ENCODE measurements at regions not wholly inside any gene's neighbourhood (a gene's known extent, or its start where the extent isn't known, plus 50 kb on each side); places are given as distances from the start of the nearest gene placed in this dataset.
A peak's percentile ranks its signal among the peaks of the same experiment; 100 is the strongest.

DNA sequence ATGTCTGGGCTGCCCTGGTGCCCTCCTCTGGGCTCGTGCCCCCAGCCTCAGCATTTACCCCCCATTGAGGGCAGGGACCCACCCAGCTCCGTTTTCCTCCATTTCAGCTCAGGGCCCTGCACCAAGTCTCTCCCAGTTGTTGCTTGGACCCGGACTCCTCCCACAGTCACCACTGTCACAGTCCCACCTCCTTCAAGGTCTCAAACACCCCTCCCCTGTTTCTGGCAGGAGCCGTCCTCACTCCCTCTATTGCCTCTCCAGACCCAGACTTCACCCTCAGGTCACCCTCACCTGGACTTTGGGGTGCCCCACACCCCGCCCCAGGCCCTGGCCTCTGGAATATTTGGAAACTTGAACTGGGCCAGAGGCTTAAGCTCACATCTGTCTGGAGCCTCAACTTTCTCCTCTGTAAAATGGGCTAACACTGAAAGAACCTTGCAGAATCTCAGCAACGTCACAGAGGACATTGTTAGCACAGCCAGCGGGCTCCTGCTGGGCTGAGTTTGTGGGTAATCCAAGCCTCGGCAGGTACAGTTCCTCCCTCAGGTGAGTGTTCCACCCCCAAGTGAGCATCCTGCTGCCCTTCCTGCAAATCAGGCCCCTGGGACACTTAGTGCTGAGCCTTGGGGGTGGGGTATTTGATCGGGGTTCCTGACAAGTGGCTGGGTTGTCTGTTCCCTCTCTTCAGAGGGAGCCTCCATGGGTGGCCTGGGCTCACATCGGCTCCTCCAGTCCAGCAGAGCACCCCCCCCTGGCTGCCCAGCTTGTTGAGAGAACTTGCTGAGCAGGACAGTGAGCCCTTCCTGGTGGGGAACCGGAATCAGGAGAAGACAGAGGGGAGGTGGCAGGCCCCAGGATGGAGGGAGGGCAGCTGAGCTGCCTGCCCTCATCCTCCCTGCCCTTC, 130.1 kb downstream of the C9orf50 start:
- DNase-seq (ENCODE audit: low read depth in 4 of 4, low spot score in 3 of 4), result no peak

DNA sequence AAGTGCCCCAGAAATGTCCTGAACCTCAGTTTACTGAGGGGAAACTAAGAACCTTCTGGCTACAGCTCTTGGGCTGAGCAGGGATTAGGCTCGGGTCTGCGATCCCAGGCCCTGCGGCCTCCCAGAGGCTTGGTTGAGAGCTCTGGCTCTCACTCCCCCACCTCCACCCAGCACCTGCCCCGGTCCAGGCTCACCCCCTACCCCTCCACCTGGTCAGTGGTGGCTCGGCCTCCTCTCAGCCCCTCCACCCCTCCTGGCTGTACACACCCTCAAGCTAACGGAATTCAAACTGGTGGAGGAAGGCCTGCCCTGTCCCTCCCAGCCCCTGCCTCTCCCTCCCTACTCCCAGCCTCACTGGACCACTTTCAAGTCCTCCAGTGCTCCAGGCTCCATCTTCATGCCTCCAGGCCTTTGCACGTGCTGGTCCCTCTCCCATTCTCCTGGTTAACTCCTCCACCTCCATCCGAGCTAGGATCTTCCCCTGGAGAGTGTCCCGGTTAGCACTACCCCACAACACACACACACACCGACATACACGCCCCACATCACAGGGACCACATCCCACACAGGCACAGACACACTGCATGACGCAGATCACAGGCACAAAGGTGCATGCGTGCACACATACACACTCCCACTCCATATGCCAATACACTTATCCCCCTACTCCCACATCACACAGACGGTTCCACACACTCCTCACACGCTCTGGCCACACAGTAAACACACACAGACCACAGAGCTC, 130.9 kb downstream of the C9orf50 start:
- no peak for DNase-seq (ENCODE audit: low read depth in 4 of 4, low spot score in 3 of 4)

DNA sequence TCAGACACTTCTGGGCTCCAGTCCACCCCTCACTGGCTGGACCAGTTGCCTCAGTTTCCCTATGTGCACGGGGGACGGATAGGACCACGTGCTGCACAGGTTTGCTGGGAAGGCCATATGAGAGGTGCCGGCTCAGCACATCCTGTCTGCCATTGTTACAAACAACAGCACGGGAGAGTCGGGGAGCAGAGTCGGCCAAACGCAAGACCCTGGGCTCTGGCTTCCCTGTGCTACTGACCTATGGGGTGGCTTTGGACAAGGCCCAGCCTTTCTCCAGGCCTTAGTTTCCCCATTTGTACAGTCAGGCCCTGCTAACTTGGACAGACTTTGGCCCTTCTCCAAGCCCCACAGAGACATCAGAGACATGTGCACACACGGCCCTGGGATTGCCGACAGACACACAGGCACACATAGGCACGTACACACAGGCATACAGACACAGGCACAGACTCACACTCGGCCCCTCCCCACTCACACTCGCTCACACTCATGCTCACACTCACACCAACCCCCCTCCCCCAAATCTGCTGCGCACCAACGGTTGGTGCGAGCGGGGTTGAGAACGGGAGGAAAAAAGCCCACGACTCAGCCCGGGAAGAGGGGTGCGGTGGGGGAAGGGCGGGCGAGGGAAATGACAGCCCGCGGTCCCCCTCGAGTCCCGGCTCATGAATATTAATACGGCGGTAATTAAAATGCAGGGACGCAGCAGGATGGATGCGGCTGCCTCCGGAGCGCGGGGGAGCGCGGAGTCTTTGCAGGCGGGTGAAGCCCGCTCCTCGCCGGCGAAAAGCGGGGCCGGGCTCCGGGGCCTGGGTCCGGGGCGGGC, 133.0 kb downstream of the C9orf50 start:
- DNase-seq (ENCODE audit: low read depth in 4 of 4, low spot score in 3 of 4), result no peak

DNA sequence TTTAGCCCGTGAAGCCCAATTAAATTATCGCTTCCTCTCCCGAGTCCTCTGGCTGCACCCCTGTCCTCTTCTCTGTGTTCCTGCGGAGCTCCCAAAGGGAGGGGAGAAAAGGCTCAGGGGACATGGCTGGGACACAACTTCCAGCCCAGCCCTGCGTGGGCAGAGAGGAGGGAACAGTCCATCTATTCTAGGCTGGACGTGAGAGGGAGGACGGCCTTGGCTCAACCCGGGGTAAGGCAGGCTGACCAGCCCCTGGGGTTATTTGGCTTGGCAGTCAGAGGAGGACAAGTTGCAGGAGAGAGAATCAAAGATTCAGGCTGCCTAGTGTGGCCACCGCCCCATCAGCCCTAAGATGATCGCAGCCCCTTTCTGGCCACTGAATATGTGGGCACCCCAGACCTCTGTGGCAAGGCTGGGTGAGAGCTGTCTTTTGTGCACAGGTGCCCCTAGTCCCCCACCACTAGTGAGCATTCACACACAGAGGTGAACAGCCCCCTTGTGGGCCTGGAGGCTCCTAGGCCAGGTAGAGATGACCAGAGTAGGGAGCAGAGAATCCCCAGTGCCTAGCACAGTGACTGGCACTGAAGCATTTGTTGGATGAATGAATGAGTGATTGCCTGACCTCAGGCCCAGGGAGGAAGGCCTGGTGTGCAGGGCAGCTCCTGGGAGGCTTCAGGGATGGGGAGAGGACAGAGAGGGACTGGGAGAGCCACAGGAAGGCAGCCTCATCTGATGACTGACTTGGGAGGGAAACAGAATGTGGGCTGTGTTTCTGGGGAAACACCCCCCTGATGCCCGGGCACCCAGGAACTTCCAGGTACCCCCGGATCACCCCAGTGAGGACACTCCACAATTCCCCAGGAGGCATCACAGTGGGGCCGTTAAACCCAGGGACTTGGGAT, 133.9 kb downstream of the C9orf50 start:
- no peak for DNase-seq (ENCODE audit: low read depth in 4 of 4, low spot score in 3 of 4)

DNA sequence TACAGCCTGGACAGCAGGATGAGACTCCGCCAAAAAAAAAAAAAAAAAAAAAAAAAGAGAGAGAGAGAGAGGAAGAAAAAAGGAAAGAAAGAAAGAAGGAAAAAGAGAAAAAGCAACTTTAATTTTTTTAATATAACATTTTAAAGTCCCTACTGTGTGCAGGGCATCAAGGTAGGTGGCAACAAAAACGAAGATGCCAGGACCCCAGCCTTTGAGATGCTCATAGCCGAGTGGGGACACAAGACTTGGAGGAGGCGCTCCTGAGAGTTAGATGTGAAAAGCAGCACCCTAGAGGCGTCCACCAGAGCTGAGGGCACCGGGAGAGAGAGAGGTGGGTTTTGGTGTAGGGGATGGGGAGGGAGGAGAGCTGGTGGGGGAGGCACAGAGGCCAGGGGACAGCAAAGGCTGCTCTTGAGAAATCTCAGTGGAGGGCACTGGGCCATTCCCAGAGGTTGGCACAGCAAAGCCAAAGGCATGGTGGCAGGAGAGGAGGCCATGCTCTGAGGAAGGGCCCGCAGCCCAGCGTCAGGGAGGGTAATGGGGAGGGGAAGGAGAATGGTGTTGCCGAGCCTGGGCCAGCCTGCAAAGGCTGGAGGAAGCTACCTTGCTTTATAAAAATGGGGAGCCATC, 135.6 kb downstream of the C9orf50 start:
- no peak for DNase-seq (ENCODE audit: low read depth in 4 of 4, low spot score in 3 of 4)

DNA sequence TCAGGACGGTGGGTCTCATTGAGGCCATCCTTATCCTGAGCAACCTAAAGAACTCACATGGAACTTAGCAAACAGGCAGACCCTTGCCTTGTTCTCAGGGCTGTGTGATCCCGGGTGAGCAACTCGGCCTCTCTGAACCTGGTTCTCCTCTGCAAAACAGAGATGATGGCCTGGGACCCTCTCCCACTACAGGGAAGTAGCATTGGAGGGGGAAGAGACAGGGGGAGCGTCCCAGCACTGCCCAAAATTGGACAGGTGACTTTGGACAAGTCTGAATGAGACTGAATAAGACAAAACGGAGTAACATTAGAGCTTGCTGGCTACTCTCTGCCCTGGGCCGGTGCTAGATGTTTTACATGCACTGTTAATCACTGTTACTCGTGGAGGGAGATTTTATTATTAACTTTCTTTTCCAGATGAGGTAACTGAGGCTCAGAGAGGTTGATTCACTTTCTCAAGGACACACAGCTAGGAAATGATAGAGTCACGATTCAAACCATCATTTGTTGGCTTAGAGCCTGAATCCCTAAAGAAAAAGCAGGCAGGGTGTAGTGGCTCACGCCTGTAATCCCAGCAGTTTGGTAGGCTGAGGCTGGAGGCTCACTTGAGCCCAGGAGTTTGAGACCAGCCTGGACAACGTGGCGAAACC, 136.4 kb downstream of the C9orf50 start:
- DNase-seq (ENCODE audit: low read depth in 4 of 4, low spot score in 3 of 4), result no peak

DNA sequence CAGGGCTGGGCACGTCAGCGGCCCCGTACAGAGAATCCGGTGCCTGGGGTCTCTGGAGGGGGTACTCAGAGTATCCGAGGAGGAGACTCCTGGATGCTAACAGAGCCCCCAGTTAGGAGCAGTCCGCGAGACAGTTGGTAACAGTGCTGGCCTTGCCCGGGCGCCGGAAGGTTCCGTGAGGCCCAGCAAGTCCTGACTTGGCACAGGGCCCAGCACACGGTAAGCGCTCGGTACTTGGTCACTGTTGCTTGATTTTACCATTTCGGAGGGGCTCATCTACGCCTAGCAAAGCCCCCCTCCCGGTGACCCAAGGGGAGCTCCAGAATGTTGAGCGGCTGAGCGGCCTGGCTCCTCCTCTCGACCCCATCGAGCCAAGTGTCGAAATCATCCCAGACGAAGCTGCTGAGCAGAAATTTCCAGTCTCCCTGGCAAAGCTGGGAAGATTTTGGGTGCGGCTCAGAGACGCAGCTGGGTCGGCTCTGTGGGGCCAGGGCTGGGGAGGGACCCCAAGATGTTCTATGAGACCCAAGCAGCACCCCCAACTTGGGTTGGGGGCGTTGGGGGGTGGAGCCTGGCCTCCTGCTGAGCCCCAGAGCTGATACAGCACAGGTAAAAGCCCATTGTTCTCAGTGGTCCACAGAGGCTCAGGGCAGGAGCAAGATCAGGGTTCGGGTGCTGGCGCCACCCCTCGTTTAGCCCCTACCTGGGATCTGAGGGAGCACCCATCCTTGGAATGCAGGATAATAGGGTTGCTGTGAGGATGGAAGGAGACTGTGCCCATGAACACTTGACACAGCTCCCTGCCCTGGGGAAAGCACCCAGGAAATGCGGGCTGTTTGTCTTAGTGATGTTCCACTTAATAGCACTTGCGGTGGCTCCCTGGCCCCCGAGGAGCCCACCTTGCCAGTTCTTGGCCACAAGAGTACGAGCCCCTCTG, 137.2 kb downstream of the C9orf50 start:
- peak in 1 of 4 donors; percentile 76 for DNase-seq (ENCODE audit: low read depth in 4 of 4, low spot score in 3 of 4)

DNA sequence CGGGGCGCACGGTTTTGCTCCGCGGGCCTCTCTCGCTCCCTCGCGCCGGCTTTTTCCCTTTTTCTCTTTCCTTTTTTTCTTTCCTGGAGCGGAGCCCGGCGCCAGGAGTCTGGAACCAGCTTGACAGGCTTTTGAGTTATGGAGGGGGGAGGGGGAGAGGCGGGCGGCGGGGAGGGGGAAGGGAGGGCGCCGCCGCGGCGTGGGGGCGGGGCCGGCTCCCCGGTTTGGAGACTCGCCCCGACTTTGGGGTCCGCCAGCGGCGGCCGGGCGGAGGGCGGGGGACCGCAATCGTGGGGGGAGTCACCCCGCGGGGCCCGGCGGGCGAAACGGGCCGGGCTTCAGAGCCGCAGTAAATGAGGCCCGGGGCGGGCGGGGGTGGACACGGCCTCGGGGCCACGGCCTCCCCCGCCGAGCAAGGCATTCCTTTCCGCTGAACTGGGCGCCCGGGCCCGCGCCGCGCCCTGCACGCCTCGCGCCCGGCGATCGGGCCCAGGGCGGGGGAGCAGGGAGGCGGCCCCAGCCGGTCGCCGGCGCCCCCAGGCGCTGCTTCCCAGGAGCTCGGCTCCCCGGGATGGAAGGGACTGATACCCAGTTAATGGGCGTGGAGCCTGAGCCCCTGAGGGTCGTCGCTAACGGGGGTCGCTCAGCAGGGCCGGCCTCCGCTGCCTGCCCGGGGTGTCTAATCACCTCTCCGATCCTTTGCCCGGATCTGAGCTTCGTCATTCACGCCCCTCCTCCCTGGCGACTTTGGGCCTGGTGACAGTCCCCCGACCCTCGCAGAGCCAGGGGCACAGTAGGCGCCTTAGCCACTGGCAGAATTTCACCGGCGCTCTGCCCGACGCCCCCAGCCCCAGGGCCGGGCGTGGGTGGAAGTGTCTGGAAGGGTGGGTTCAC, 138.1 kb downstream of the C9orf50 start:
- DNase-seq (ENCODE audit: low read depth in 4 of 4, low spot score in 3 of 4), result peak in 2 of 4 donors; percentile 85 to 91

DNA sequence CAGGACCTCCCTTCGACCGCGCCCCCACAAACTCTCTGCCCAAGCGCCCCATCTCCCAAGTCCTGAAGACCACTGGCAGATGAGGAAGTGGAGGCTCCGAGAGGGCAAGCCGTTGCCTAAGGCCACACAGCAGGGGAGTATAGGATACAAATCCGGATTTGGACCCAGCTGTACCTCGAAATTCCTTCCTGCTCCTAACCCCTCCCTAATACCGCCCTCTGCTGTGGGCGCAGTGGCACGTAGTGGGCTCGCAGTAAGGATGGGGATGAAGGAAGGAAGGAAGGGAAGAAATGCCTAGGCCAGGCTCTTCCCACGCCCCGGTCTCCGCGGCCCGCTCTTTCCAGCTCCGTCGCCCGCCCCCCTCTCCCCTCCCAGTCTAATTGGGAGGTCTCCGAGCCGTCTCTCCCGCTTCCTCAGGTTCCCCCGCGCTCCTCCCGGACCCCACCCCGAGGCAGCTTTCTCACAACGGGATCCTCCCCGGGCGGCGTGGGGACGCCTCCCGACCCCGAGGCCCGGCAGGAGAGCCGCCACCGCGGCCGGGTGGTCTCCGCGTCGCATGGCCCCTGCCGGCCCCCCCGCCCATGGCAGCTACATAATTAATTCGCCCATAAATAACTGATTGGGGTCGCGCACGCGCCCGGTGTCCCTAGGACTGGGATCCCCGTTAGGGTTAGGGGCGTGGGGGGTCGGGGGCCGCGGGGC, 138.9 kb downstream of the C9orf50 start:
- no peak for DNase-seq (ENCODE audit: low read depth in 4 of 4, low spot score in 3 of 4)

- no peak for DNase-seq (ENCODE audit: low read depth in 4 of 4, low spot score in 3 of 4)
Observed at GRCh38 chr9:129481424-129481809, 139.5 kb downstream of the C9orf50 start.

- DNase-seq (ENCODE audit: low read depth in 4 of 4, low spot score in 3 of 4), result no peak
Observed at GRCh38 chr9:129480745-129481144, 140.2 kb downstream of the C9orf50 start.

DNA sequence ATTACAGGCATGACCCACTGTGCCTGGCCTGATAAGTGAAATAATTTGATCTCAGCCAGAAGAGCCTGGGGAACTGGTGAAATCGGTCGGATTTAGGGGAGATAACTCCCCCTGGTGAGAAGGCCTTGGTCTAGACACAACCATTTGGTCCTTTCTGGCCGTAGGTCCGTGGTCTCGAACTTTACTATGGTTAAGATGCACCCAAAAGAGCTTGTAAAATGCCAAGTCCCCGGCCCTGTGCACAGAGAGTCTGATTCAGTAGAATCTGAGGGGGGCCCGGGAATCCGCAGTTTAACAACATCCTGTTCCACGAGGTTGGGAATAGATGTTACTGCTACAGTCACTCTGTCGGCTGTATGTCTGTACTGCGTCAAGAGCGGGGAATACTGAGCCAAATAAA, 140.7 kb downstream of the C9orf50 start:
- no peak for DNase-seq (ENCODE audit: low read depth in 4 of 4, low spot score in 3 of 4)

DNA sequence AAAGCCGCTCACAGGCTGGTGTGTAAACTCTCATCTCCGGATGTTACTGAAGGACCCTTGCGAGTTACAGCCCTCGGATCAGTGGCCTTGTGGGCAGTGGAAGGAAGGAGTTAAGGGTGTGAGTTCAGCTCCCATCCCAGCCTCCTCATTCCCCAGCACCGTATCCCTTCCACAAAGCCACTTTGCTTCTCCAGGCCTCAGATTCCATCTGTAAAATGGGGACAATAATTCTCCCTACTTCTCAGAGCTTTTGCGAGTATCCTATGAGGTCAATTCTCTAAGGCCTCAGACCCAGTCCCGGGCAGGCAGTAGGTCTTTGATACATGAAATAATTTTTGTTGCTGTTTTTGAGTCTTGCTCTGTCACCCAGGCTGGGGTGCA, 141.3 kb downstream of the C9orf50 start:
- DNase-seq (ENCODE audit: low read depth in 4 of 4, low spot score in 3 of 4), result no peak

DNA sequence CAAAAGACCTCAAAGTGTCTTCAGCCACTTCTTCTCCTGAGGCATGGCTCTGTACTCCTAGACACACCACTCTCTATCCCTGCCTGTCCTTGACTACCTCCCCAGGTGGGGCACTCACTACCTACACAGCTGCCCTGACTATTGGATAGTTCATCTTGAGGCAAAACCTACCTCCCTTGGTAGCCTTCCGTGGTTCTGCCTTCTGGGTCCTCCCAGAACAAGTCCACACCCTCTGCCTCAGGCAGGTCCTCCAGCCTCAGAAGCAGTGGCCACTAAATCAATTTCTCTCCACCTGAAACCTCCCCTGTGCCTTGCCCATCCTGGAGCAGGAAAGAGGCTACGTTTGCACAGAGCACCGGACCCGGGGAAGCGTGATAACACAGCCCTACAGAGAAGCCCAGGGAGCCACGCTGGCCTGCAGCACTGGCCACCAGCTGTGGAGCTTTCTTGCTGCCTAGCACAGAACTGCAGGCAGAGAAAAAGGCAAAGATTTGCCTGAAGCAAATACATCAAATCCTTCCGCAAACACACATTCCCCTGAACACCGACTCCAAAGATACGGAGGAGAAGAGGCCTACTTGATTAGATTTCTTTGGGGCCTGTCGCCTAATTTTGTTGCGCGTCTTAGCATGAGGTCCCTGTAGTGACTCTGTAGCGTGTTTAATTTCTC, 141.8 kb downstream of the C9orf50 start:
- no peak for DNase-seq (ENCODE audit: low read depth in 4 of 4, low spot score in 3 of 4)

DNA sequence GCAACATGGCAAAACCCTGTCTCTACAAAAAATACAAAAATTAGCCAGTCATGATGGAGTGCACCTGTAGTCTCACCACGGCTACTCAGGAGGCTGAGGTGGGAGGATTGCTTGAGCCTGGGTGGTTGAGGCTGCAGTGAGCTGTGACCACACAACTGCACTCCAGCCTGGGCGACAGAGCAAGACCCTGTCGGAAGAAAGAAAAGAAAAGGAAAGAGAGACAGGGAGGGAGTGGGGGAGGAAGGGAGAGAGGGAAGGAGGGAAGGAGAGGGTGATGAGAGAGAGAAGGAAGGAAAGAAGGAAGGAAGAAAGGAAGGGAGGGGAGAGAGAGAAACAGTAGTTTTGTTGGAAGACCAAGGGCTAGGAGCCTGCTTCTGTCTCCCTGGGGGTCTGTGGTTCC, 142.4 kb downstream of the C9orf50 start:
- no peak for DNase-seq (ENCODE audit: low read depth in 4 of 4, low spot score in 3 of 4)

All from left renal pelvis (tissue), 4 donors.